Neural cell (in vitro differentiated cells): ENCODE measurements at regions not wholly inside any gene's neighbourhood (a gene's known extent, or its start where the extent isn't known, plus 50 kb on each side); places are given as distances from the start of the nearest gene placed in this dataset.

Source experiments
- CTCF ChIP-seq: fragments of 450-650 bp; IDR thresholded peaks from 2 replicates; pipeline ENCODE4 v1.5.1; 2014; ENCODE audit warnings: antibody characterized with exemption, mild to moderate bottlenecking, moderate library complexity; ENCODE audit not compliant: poor library complexity, severe bottlenecking
- EZH2 ChIP-seq: fragments of 200-600, 300-800 bp; shearing (Covaris generic), sonication (generic); IDR thresholded peaks from 2 replicates; pipeline ENCODE4 v1.6.1; 2014; ENCODE audit warnings: antibody characterized with exemption, low read length, borderline replicate concordance, mild to moderate bottlenecking; ENCODE audit not compliant: insufficient read depth, poor library complexity, severe bottlenecking
- MXI1 ChIP-seq: fragments of 450-650 bp; conservative IDR thresholded peaks from 2 replicates; pipeline ENCODE4 v1.6.1; 2014; ENCODE audit warnings: antibody characterized with exemption, mild to moderate bottlenecking; ENCODE audit not compliant: poor library complexity, severe bottlenecking
- RAD21 ChIP-seq: fragments of 450-650 bp; conservative IDR thresholded peaks from 2 replicates; pipeline ENCODE4 v1.6.1; 2014; ENCODE audit warnings: antibody characterized with exemption, mild to moderate bottlenecking, moderate library complexity

GRCh38 chr18:47748093-47748796, 182.2 kb downstream of the SMAD2 start:
- TF ChIP-seq CTCF (no peak), EZH2 (no peak), RAD21 (no peak), MXI1 (no peak)
